Liver (tissue), 7 donors: ENCODE measurements at regions not wholly inside any gene's neighbourhood (a gene's known extent, or its start where the extent isn't known, plus 50 kb on each side); places are given as distances from the start of the nearest gene placed in this dataset.

Experiments used
- DNase-seq: peaks from one replicate; pipeline ENCODE4 v3.0.0-alpha.2; 2017; ENCODE audit warnings: low spot score
- H3K27ac ChIP-seq, 2 donors: one replicate each; pipeline ENCODE4 v1.7.0; 2013; ENCODE audit warnings: inconsistent platforms in 2 of 2, low read length in 2 of 2, control low read depth in 1 of 2, low read depth in 1 of 2, mild to moderate bottlenecking in 1 of 2
- H3K27me3 ChIP-seq, 4 donors: one replicate each; pipeline versions ENCODE4 v1.6.1 to v1.7.0; 2013; ENCODE audit warnings: low read length in 3 of 4, inconsistent platforms in 1 of 4, mild to moderate bottlenecking in 1 of 4, moderate library complexity in 1 of 4; ENCODE audit not compliant: control insufficient read depth in 4 of 4, insufficient read depth in 4 of 4
- H3K36me3 ChIP-seq, 4 donors: one replicate each; pipeline versions ENCODE4 v1.6.1 to v1.7.0; 2013; ENCODE audit warnings: low read length in 3 of 4, mild to moderate bottlenecking in 3 of 4, low read depth in 1 of 4, moderate library complexity in 1 of 4; ENCODE audit not compliant: control insufficient read depth in 4 of 4, insufficient read depth in 3 of 4
- H3K4me1 ChIP-seq, 4 donors: one replicate each; pipeline versions ENCODE4 v1.6.1 to v1.7.0; 2013; ENCODE audit warnings: low read length in 3 of 4, mild to moderate bottlenecking in 3 of 4, moderate library complexity in 1 of 4; ENCODE audit not compliant: control insufficient read depth in 4 of 4, insufficient read depth in 4 of 4
- H3K4me3 ChIP-seq, 3 donors: one replicate each; pipeline versions ENCODE4 v1.6.1 to v1.7.0; 2013; ENCODE audit warnings: low read length in 3 of 3, control low read depth in 1 of 3, low read depth in 1 of 3, mild to moderate bottlenecking in 1 of 3
- H3K9ac ChIP-seq, 2 donors: one replicate each; pipeline ENCODE4 v1.7.0; 2013; ENCODE audit warnings: low read length in 2 of 2, mild to moderate bottlenecking in 2 of 2, moderate library complexity in 2 of 2, control low read depth in 1 of 2, low read depth in 1 of 2
- H3K9me3 ChIP-seq, 4 donors: one replicate each; pipeline versions ENCODE4 v1.6.1 to v1.7.0; 2013; ENCODE audit warnings: low read length in 3 of 4; ENCODE audit not compliant: control insufficient read depth in 4 of 4
- FOXA1 ChIP-seq: IDR thresholded peaks from 2 replicates; pipeline ENCODE4 v1.6.1; 2016; ENCODE audit warnings: antibody characterized with exemption
- FOXA2 ChIP-seq: IDR thresholded peaks from 2 replicates; pipeline ENCODE4 v1.6.1; 2016; ENCODE audit warnings: antibody characterized with exemption
- GABPA ChIP-seq, 2 donors: IDR thresholded peaks in 1 of 2; conservative IDR thresholded peaks in 1 of 2; 2 replicates each; pipeline ENCODE4 v1.6.1; 2016; ENCODE audit warnings: antibody characterized with exemption in 2 of 2, mild to moderate bottlenecking in 1 of 2, moderate library complexity in 1 of 2
- HNF4A ChIP-seq, 2 donors: conservative IDR thresholded peaks; 2 replicates each; pipeline ENCODE4 v1.6.1; 2016; ENCODE audit warnings: antibody characterized with exemption in 2 of 2, mild to moderate bottlenecking in 2 of 2
- HNF4G ChIP-seq: IDR thresholded peaks from 2 replicates; pipeline ENCODE4 v1.6.1; 2016; ENCODE audit warnings: antibody characterized with exemption
- JUND ChIP-seq, 2 donors: IDR thresholded peaks; 2 replicates each; pipeline ENCODE4 v1.6.1; 2016; ENCODE audit warnings: antibody characterized with exemption in 2 of 2
- RAD21 ChIP-seq, 2 donors: IDR thresholded peaks; 2 replicates each; pipeline ENCODE4 v1.6.1; 2016; ENCODE audit warnings: antibody characterized with exemption in 2 of 2, mild to moderate bottlenecking in 2 of 2
- RXRA ChIP-seq, 2 donors: IDR thresholded peaks; 2 replicates each; pipeline ENCODE4 v1.6.1; 2017 to 2018; ENCODE audit warnings: antibody characterized with exemption in 2 of 2, mild to moderate bottlenecking in 1 of 2
- SP1 ChIP-seq: IDR thresholded peaks from 2 replicates; pipeline ENCODE4 v1.6.1; 2018; ENCODE audit warnings: antibody characterized with exemption, mild to moderate bottlenecking
- TAF1 ChIP-seq: conservative IDR thresholded peaks from 2 replicates; pipeline ENCODE4 v1.6.1; 2016; ENCODE audit warnings: antibody characterized with exemption, mild to moderate bottlenecking
- YY1 ChIP-seq: IDR thresholded peaks from 2 replicates; pipeline ENCODE4 v1.6.1; 2016; ENCODE audit warnings: antibody characterized with exemption, mild to moderate bottlenecking
- WGBS: extraction: QIAGEN DNeasy Blood & Tissue Kit; methylation state at CpG from one replicate; pipeline ENCODE4 v1.1.7; 2013; 5-methylcytosine and 5-hydroxymethylcytosine counted together
- TF ChIP-seq, protein P1 (sequence below): IDR thresholded peaks from 2 replicates; pipeline ENCODE4 v1.6.1; 2016; ENCODE audit warnings: antibody characterized with exemption
- TF ChIP-seq, protein P2 (sequence below): IDR thresholded peaks from 2 replicates; pipeline ENCODE4 v1.6.1; 2016; ENCODE audit warnings: antibody characterized with exemption
- TF ChIP-seq, protein P3 (sequence below): IDR thresholded peaks from 2 replicates; pipeline ENCODE4 v1.6.1; 2016; ENCODE audit warnings: antibody characterized with exemption
- TF ChIP-seq, protein P4 (sequence below): IDR thresholded peaks from 2 replicates; pipeline ENCODE4 v1.6.1; 2016; ENCODE audit warnings: antibody characterized with exemption, mild to moderate bottlenecking
- donor health status: healthy.
- donor health status: healthy.
- donor health status: healthy.
- donor health status: healthy.

DNA sequence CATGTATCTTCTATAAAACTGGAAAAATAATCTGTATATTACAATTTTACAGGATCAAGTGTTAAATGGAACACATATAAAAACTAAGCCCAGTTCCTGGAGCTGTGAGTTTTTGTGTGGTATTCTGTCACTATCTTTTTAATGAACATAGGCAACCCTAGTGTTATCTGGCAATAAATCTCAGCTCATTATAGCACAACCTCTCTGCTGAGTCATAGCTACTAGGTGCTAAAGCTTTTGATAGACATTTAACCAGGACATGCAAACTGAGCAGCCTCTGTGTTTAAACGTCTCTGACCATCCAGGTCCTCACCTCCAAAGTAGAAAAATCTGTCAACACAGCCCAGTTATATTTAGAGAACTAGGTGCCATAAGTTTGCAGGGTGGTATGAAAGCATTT lies 91.0 kb upstream of the CARD18 start:
- no peak for DNase-seq
- peaks cover 0 to 2% (median 0%) of the 10 kb centered on the region in 4 donors for H3K27me3 ChIP-seq
- no peaks in the 10 kb centered on the region for H3K9me3 ChIP-seq
- H3K36me3 ChIP-seq = no peaks in the 10 kb centered on the region
- H3K4me1 ChIP-seq = no peaks in the 10 kb centered on the region
- no peak for TF ChIP-seq HNF4G
- no peak for TF ChIP-seq GABPA (IDR thresholded peaks at IDR 0.05 in 1 of 2, conservative IDR thresholded peaks at IDR 0.05 in 1 of 2)
- TF ChIP-seq YY1 = no peak
- TF ChIP-seq FOXA1 = no peak
- no peak for TF ChIP-seq SP1
- TF ChIP-seq, protein P1, sequence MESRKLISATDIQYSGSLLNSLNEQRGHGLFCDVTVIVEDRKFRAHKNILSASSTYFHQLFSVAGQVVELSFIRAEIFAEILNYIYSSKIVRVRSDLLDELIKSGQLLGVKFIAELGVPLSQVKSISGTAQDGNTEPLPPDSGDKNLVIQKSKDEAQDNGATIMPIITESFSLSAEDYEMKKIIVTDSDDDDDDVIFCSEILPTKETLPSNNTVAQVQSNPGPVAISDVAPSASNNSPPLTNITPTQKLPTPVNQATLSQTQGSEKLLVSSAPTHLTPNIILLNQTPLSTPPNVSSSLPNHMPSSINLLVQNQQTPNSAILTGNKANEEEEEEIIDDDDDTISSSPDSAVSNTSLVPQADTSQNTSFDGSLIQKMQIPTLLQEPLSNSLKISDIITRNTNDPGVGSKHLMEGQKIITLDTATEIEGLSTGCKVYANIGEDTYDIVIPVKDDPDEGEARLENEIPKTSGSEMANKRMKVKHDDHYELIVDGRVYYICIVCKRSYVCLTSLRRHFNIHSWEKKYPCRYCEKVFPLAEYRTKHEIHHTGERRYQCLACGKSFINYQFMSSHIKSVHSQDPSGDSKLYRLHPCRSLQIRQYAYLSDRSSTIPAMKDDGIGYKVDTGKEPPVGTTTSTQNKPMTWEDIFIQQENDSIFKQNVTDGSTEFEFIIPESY = no peak
- TF ChIP-seq, protein P2, sequence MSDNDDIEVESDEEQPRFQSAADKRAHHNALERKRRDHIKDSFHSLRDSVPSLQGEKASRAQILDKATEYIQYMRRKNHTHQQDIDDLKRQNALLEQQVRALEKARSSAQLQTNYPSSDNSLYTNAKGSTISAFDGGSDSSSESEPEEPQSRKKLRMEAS = no peak
- TF ChIP-seq, protein P3, sequence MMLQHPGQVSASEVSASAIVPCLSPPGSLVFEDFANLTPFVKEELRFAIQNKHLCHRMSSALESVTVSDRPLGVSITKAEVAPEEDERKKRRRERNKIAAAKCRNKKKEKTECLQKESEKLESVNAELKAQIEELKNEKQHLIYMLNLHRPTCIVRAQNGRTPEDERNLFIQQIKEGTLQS = no peak
- TF ChIP-seq TAF1 = no peak
- no peak for TF ChIP-seq RAD21 (IDR thresholded peaks at IDR 0.05)
- WGBS = 29% methylated on average over 1 of the region's 1 CpG
- H3K9ac ChIP-seq = no peak overlapping the region
- H3K4me3 ChIP-seq = no peak overlapping the region
- no peak overlapping the region for H3K27ac ChIP-seq

DNA sequence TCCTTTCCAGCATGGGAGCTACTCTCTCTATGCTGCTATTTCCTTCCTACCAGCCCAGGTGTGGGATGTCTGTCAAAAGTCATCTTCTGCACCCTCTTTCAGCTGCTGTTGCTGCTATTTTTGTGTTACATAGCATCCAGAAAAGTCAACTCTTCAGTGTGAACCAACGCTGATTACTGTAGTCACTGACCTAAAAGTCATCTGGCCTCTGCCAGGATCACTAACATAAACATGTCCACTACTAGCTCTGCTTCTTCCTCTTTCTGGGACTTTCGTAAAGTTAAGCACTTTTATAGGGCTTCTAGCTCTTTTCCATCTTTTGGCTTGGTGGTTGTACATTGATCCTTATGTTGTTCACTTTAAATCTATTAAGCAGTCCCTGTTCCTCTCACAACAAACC lies 90.2 kb upstream of the CARD18 start:
- no peak overlapping the region for H3K9ac ChIP-seq
- TF ChIP-seq TAF1 (no peak), RXRA (IDR thresholded peaks at IDR 0.05) (peak in 1 of 2 donors; percentile 53)
- no peaks in the 10 kb centered on the region for H3K36me3 ChIP-seq
- DNase-seq = no peak
- WGBS = 58% methylated on average over 2 of the region's 2 CpGs
- H3K27me3 ChIP-seq = peaks cover 0 to 2% (median 0%) of the 10 kb centered on the region in 4 donors
- no peak overlapping the region for H3K27ac ChIP-seq
- H3K4me3 ChIP-seq = no peak overlapping the region
- no peaks in the 10 kb centered on the region for H3K9me3 ChIP-seq
- H3K4me1 ChIP-seq = no peaks in the 10 kb centered on the region

DNA sequence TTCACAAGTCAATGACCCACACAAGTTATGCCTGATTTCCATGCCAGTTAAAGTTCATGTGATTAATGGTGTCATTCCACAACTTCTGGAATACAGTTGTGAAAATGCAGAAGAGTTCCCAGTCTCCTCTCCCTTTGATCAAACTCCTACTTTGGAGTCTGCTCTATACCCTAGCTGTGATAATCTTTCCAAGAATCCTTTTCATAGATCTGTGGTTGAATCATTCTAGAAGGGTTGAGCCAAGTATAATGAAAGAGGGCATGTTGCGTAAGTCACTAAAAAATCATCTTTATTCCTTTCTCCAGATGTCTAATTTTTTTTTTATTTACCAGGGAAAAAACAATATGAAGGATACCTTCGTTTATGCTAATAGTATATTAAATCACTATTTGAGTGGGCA lies 89.7 kb upstream of the CARD18 start:
- Histone ChIP-seq H3K9ac (no peak overlapping the region), H3K36me3 (no peaks in the 10 kb centered on the region), H3K9me3 (no peaks in the 10 kb centered on the region), H3K4me1 (no peaks in the 10 kb centered on the region), H3K4me3 (no peak overlapping the region), H3K27me3 (peaks cover 0 to 2% (median 0%) of the 10 kb centered on the region in 4 donors), H3K27ac (no peak overlapping the region)
- no peak for TF ChIP-seq TAF1
- TF ChIP-seq, protein P4, sequence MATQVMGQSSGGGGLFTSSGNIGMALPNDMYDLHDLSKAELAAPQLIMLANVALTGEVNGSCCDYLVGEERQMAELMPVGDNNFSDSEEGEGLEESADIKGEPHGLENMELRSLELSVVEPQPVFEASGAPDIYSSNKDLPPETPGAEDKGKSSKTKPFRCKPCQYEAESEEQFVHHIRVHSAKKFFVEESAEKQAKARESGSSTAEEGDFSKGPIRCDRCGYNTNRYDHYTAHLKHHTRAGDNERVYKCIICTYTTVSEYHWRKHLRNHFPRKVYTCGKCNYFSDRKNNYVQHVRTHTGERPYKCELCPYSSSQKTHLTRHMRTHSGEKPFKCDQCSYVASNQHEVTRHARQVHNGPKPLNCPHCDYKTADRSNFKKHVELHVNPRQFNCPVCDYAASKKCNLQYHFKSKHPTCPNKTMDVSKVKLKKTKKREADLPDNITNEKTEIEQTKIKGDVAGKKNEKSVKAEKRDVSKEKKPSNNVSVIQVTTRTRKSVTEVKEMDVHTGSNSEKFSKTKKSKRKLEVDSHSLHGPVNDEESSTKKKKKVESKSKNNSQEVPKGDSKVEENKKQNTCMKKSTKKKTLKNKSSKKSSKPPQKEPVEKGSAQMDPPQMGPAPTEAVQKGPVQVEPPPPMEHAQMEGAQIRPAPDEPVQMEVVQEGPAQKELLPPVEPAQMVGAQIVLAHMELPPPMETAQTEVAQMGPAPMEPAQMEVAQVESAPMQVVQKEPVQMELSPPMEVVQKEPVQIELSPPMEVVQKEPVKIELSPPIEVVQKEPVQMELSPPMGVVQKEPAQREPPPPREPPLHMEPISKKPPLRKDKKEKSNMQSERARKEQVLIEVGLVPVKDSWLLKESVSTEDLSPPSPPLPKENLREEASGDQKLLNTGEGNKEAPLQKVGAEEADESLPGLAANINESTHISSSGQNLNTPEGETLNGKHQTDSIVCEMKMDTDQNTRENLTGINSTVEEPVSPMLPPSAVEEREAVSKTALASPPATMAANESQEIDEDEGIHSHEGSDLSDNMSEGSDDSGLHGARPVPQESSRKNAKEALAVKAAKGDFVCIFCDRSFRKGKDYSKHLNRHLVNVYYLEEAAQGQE = no peak
- TF ChIP-seq RXRA (IDR thresholded peaks at IDR 0.05) = no peak
- TF ChIP-seq GABPA (IDR thresholded peaks at IDR 0.05 in 1 of 2, conservative IDR thresholded peaks at IDR 0.05 in 1 of 2) = no peak
- no peak for TF ChIP-seq FOXA1
- TF ChIP-seq RAD21 (IDR thresholded peaks at IDR 0.05) = no peak
- TF ChIP-seq FOXA2 = no peak
- TF ChIP-seq, protein P1 = no peak
- no peak for TF ChIP-seq HNF4A (conservative IDR thresholded peaks at IDR 0.05)
- TF ChIP-seq JUND (IDR thresholded peaks at IDR 0.05) = no peak
- no peak for DNase-seq
- 73% methylated on average over 2 of the region's 2 CpGs for WGBS
